Activated CD4-positive, alpha-beta T cell treated with anti-CD3 and anti-CD28 coated beads, Interleukin-2, Interleukin-4, amounts not matched to agents 100 ng/mL and 50 ng/mL, durations not matched to agents 16 hours and 8 hours (primary cell): ENCODE measurements at regions not wholly inside any gene's neighbourhood (a gene's known extent, or its start where the extent isn't known, plus 50 kb on each side); places are given as distances from the start of the nearest gene placed in this dataset.
A peak's percentile ranks its signal among the peaks of the same experiment; 100 is the strongest.

Experiments
- DNase-seq: peaks from one replicate; pipeline ENCODE4 v3.0.0-alpha.2; 2020; ENCODE audit warnings: low spot score

- peak; percentile 60 for DNase-seq
These were observed 734.2 kb upstream of the ADAMTS5 start for GRCh38 chr21:27700974-27701614.

- no peak for DNase-seq
These were observed 728.4 kb upstream of the ADAMTS5 start for GRCh38 chr21:27695246-27695645.

- DNase-seq: no peak
These were observed 727.8 kb upstream of the ADAMTS5 start for GRCh38 chr21:27694667-27695066.

- no peak for DNase-seq
These were observed 726.5 kb upstream of the ADAMTS5 start for GRCh38 chr21:27693376-27693775.

- no peak for DNase-seq
These were observed 724.6 kb upstream of the ADAMTS5 start for GRCh38 chr21:27691516-27691915.

GRCh38 chr21:27691006-27691405 is 724.1 kb upstream of the ADAMTS5 start:
- DNase-seq: no peak

- no peak for DNase-seq
These were observed 723.5 kb upstream of the ADAMTS5 start for GRCh38 chr21:27690426-27690825.

GRCh38 chr21:27688773-27689172 is 721.9 kb upstream of the ADAMTS5 start:
- DNase-seq: no peak

- DNase-seq: no peak
These were observed 716.4 kb upstream of the ADAMTS5 start for GRCh38 chr21:27683292-27683691.

GRCh38 chr21:27681841-27682240 is 715.0 kb upstream of the ADAMTS5 start:
- DNase-seq: no peak

- no peak for DNase-seq
These were observed 714.1 kb upstream of the ADAMTS5 start for GRCh38 chr21:27681038-27681437.

- DNase-seq: no peak
These were observed 713.3 kb upstream of the ADAMTS5 start for GRCh38 chr21:27680181-27680580.

GRCh38 chr21:27678511-27678910 is 711.6 kb upstream of the ADAMTS5 start:
- no peak for DNase-seq

GRCh38 chr21:27677546-27677945 is 710.7 kb upstream of the ADAMTS5 start:
- DNase-seq: no peak

- no peak for DNase-seq
These were observed 708.4 kb upstream of the ADAMTS5 start for GRCh38 chr21:27675306-27675705.

- DNase-seq: no peak
These were observed 707.2 kb upstream of the ADAMTS5 start for GRCh38 chr21:27674041-27674615.

GRCh38 chr21:27673581-27673980 is 706.7 kb upstream of the ADAMTS5 start:
- DNase-seq: no peak

GRCh38 chr21:27671207-27671606 is 704.3 kb upstream of the ADAMTS5 start:
- DNase-seq: no peak

- DNase-seq: no peak
These were observed 686.6 kb upstream of the ADAMTS5 start for GRCh38 chr21:27653481-27653880.

- DNase-seq: no peak
These were observed 682.9 kb upstream of the ADAMTS5 start for GRCh38 chr21:27649762-27650161.

GRCh38 chr21:27649323-27649722 is 682.4 kb upstream of the ADAMTS5 start:
- no peak for DNase-seq

- DNase-seq: no peak
These were observed 681.7 kb upstream of the ADAMTS5 start for GRCh38 chr21:27648560-27648959.

- no peak for DNase-seq
These were observed 681.0 kb upstream of the ADAMTS5 start for GRCh38 chr21:27647921-27648320.

GRCh38 chr21:27647401-27647800 is 680.5 kb upstream of the ADAMTS5 start:
- DNase-seq: no peak
